RWPE1 (cell line): ENCODE measurements at regions not wholly inside any gene's neighbourhood (a gene's known extent, or its start where the extent isn't known, plus 50 kb on each side); places are given as distances from the start of the nearest gene placed in this dataset.

Experiments used
- CTCF ChIA-PET: fragments of 350-600 bp; sonication (Branson Sonifier 250); formaldehyde crosslinking; extraction: SDS; loops from one replicate; lab custom pipeline; 2021; lab: Yijun Ruan, JAX
- POLR2A ChIA-PET: fragments of 400-600 bp; formaldehyde crosslinking; extraction: SDS; loops from one replicate; lab custom pipeline; 2020; ENCODE audit warnings: antibody characterized with exemption; ENCODE audit not compliant: low non-redundant PET; lab: Yijun Ruan, JAX
- DNase-seq: peaks from one replicate; pipeline ENCODE4 v3.0.0; 2012; ENCODE audit warnings: low spot score
- H3K27ac ChIP-seq: fragments of 450-650 bp; 2 replicates; pipeline ENCODE4 v1.5.1; 2017
- TF ChIP-seq, protein P1 (sequence below): fragments of 450-650 bp; conservative IDR thresholded peaks from 2 replicates; pipeline ENCODE4 v1.5.1; 2017; ENCODE audit warnings: low read depth, mild to moderate bottlenecking

DNA sequence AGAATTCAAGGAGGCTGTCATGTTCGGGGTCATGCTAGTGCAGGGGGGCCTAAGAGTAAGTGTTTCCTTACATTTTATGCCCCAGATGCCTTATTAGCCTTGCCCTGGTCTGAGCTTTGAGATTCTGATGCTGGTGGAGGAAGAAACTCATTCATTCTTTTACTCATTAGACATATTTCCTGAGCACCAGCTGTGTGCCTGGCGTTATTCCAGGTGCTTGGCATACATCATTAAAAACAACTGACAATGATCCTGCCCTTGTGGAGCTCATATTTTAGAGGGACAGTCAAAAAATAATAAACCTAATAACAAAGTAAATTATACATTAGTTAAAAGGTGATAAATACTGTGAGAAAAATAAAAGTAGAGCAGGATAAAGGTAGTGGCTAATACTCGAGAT, 138.9 kb upstream of the SGCD start:
- TF ChIP-seq, protein P1, sequence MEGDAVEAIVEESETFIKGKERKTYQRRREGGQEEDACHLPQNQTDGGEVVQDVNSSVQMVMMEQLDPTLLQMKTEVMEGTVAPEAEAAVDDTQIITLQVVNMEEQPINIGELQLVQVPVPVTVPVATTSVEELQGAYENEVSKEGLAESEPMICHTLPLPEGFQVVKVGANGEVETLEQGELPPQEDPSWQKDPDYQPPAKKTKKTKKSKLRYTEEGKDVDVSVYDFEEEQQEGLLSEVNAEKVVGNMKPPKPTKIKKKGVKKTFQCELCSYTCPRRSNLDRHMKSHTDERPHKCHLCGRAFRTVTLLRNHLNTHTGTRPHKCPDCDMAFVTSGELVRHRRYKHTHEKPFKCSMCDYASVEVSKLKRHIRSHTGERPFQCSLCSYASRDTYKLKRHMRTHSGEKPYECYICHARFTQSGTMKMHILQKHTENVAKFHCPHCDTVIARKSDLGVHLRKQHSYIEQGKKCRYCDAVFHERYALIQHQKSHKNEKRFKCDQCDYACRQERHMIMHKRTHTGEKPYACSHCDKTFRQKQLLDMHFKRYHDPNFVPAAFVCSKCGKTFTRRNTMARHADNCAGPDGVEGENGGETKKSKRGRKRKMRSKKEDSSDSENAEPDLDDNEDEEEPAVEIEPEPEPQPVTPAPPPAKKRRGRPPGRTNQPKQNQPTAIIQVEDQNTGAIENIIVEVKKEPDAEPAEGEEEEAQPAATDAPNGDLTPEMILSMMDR: no peak
- CTCF ChIA-PET: no interaction called here
- POLR2A ChIA-PET: no interaction called here
- no peak for DNase-seq
- H3K27ac ChIP-seq: no peak overlapping the region

GRCh38 chr5:156189628-156190027, 137.3 kb upstream of the SGCD start:
- CTCF ChIA-PET: interaction anchor here (0.5 kb wide), 1 partner anchor 846 kb away, joined by 3 read pairs; no protein-coding TSS in a partner anchor
- POLR2A ChIA-PET: no interaction called here
- H3K27ac ChIP-seq: no peak overlapping the region
- TF ChIP-seq, protein P1: no peak
- DNase-seq: no peak

- TF ChIP-seq, protein P1: no peak
- CTCF ChIA-PET: no interaction called here
- H3K27ac ChIP-seq: no peak overlapping the region
- POLR2A ChIA-PET: no interaction called here
- no peak for DNase-seq
These were observed 135.4 kb upstream of the SGCD start for GRCh38 chr5:156191547-156191946.

GRCh38 chr5:156197042-156197635, 129.8 kb upstream of the SGCD start:
- TF ChIP-seq, protein P1: no peak
- POLR2A ChIA-PET: no interaction called here
- no peak overlapping the region for H3K27ac ChIP-seq
- no peak for DNase-seq
- CTCF ChIA-PET: no interaction called here

GRCh38 chr5:156199045-156199444, 127.9 kb upstream of the SGCD start:
- CTCF ChIA-PET: no interaction called here

DNA sequence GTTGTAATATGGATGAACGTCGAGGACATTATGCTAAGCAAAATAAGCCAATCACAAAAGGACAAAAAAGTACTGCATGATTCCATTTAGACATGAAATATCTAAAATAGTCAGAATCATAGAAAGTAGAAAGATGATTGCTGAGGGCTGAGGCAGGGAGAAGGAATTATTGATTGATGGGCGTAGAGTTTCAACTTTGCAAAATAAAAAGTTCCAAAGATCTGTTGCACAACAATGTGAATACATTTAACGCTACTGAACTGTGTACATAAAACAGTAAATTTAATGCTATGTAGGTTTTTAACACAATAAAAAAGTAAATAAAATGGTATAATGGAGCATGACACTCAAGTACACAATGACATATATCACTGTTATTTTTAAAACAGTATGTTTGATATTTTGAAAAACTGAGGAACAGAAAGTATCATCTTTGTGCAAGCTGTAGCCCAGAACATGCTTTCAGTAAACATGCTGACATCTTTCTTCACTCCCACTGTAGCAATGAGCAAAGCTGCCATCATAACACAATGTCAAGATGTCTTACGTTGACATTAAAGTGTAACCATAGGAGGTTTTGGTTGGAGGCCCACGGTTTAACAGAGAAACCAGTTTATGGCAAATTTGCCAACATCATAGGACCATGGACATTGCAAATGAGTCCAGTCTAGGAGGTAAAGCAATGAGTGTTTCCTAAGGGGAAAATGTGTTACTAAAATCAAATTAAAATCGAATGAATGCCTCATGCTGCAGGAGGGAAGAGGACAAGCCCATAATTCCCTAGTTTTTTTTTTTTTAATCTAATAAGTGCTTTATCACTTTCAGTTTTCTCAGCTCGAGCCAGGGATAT, 125.8 kb upstream of the SGCD start:
- TF ChIP-seq, protein P1: no peak
- no peak overlapping the region for H3K27ac ChIP-seq
- CTCF ChIA-PET: no interaction called here
- POLR2A ChIA-PET: no interaction called here
- no peak for DNase-seq

More at GRCh38 chr5:156199045-156199444, 127.9 kb upstream of the SGCD start:
- POLR2A ChIA-PET: no interaction called here
- no peak for DNase-seq
- H3K27ac ChIP-seq: no peak overlapping the region
- TF ChIP-seq, protein P1: no peak
